GM18861 (cell line): ENCODE measurements at regions not wholly inside any gene's neighbourhood (a gene's known extent, or its start where the extent isn't known, plus 50 kb on each side); places are given as distances from the start of the nearest gene placed in this dataset.

ENCODE experiments used
- ATAC-seq: cut with Tn5 transposase; IDR thresholded peaks from one replicate; pipeline ENCODE4 v1.9.1; 2021; ENCODE audit not compliant: unreplicated experiment

DNA sequence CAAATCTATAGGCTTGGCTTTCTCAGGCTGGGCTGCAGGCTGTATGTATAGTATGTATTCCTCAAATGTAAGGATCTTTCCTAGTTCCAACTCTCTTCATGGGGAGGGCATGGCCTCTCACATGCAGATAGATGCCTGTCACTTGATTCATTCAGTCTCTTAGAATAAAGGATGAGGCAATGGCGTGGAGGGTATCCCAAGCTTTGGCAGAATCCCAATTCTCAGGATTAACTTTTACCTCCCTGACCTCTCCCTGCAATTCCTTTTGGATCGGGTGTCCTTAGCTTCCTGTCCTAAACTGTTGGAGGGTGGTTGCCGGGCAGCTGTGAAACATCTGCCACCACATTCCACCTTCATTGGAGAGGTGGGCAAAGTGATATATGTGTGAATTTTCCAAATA is 80.3 kb downstream of the INSIG2 start:
- ATAC-seq, result no peak

- no peak for ATAC-seq
These were observed 78.8 kb downstream of the INSIG2 start for GRCh38 chr2:118167026-118167425.

DNA sequence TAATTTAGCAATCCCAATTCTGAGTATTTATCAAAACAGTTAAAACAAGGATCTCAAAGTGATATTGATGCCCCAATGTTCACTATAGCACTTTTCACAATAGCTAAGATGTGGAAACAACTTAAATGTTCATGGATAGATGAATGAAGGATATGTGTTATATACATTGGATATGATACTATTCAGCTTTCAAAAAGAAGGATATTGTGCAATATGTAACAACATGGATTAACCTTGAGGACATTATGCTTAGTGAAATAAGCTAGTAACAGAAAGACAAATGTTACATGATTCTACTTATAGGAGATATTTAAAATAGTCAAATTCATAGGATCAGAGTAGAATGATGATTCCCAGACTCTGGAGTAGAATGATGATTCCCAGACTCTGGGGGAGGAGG is 78.0 kb downstream of the INSIG2 start:
- no peak for ATAC-seq

DNA sequence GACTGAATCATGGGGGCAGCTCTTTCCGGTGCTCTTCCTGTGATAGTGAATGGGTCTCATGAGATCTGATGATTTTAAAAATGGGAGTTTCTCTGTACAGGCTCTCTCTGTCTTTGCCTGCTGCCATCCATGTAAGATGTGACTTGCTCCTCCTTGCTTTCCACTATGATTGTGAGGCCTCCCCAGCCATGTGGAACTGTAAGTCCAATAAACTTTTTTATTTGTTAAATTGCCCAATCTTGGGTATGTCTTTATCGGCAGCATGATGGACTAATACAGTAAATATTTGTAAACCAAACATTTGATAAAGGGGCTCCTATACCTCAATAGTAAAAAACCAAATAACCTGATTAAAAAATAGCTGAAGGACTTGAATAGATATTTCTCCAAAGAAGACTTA is 77.3 kb downstream of the INSIG2 start:
- ATAC-seq, result no peak
